ENCODE measurements at regions not wholly inside any gene's neighbourhood (a gene's known extent, or its start where the extent isn't known, plus 50 kb on each side); places are given as distances from the start of the nearest gene placed in this dataset.

- TF ChIP-seq CTCF (conservative IDR thresholded peaks at IDR 0.05; ENCODE audit: low read length): no peak
- TF ChIP-seq EZH2phosphoT487 (IDR thresholded peaks at IDR 0.05; ENCODE audit: borderline replicate concordance): no peak
Measured at GRCh38 chr7:82594665-82595064, 151.1 kb upstream of the CACNA2D1 start.
